ENCODE measurements at regions not wholly inside any gene's neighbourhood (a gene's known extent, or its start where the extent isn't known, plus 50 kb on each side); places are given as distances from the start of the nearest gene placed in this dataset.
A peak's percentile ranks its signal among the peaks of the same experiment; 100 is the strongest.
"Not testable (repeated sequence)": the region's sequence is repeated elsewhere in the genome, so short reads cannot be mapped to it uniquely, and the experiment has no call there.

- DNase-seq (ENCODE audit: low read depth in 1 of 2, low spot score in 1 of 2): no peak
Observed at GRCh38 chr10:62585211-62585775, 211.1 kb downstream of the ZNF365 start.

GRCh38 chr10:62587011-62587410 lies 212.8 kb downstream of the ZNF365 start:
- DNase-seq (ENCODE audit: low read depth in 1 of 2, low spot score in 1 of 2): no peak

DNA sequence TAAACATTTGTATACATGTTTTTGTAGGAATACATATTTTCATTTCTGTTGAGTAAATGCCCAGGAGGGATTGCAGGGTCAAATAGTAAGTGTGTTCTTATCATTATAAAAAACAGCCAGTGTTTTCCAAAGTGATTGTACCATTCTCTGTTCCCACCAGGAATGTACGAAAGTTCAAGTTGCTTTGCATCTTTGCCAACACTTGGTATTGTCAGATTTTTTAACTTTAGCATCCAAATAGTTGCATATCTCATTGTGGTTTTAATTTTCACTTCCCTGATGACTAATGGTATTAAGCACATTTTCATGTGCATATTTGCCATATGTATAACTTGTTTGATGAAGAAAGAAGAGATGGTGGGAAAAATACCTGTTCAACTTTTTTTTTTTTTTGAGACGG lies 213.9 kb downstream of the ZNF365 start:
- no peak for DNase-seq (ENCODE audit: low read depth in 1 of 2, low spot score in 1 of 2)

GRCh38 chr10:62589689-62590088 lies 214.8 kb upstream of the ADO start:
- DNase-seq (ENCODE audit: low read depth in 1 of 2, low spot score in 1 of 2): no peak

GRCh38 chr10:62590306-62590705 lies 214.2 kb upstream of the ADO start:
- DNase-seq (ENCODE audit: low read depth in 1 of 2, low spot score in 1 of 2): no peak

GRCh38 chr10:62594093-62594520 lies 210.4 kb upstream of the ADO start:
- DNase-seq (ENCODE audit: low read depth in 1 of 2, low spot score in 1 of 2): peak in 1 of 2 donors; percentile 29

- no peak for DNase-seq (ENCODE audit: low read depth in 1 of 2, low spot score in 1 of 2)
Observed at GRCh38 chr10:62597226-62597625, 207.3 kb upstream of the ADO start.

DNA sequence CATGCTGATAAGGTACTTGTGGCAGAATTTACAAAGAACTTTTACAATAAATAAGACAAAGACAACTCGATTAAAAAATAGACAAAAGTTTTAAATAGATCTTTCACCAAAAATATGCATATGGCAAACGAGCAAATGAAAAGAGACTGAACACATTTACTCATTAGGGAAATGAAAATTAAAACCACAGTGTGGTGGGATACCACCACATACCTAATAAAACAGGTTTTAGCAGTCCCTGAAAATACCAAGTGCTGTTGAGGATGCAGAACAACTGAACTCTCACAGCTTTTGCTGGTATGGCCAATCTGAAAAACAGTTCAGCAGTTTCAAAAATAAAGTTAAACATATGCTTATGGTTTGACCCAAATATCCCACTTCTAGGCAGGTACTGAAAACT lies 205.4 kb upstream of the ADO start:
- no peak for DNase-seq (ENCODE audit: low read depth in 1 of 2, low spot score in 1 of 2)

- not testable (repeated sequence) for DNase-seq (ENCODE audit: low read depth in 1 of 2, low spot score in 1 of 2)
Observed at GRCh38 chr10:62606551-62606950, 198.0 kb upstream of the ADO start.

GRCh38 chr10:62608189-62608875 lies 196.2 kb upstream of the ADO start:
- DNase-seq (ENCODE audit: low read depth in 1 of 2, low spot score in 1 of 2): not testable (repeated sequence)

- DNase-seq (ENCODE audit: low read depth in 1 of 2, low spot score in 1 of 2): peak; percentile 38 to 64
Observed at GRCh38 chr10:62610649-62611229, 193.8 kb upstream of the ADO start.

GRCh38 chr10:62613424-62613823 lies 191.1 kb upstream of the ADO start:
- no peak for DNase-seq (ENCODE audit: low read depth in 1 of 2, low spot score in 1 of 2)

- DNase-seq (ENCODE audit: low read depth in 1 of 2, low spot score in 1 of 2): no peak
Observed at GRCh38 chr10:62613859-62614258, 190.7 kb upstream of the ADO start.

DNA sequence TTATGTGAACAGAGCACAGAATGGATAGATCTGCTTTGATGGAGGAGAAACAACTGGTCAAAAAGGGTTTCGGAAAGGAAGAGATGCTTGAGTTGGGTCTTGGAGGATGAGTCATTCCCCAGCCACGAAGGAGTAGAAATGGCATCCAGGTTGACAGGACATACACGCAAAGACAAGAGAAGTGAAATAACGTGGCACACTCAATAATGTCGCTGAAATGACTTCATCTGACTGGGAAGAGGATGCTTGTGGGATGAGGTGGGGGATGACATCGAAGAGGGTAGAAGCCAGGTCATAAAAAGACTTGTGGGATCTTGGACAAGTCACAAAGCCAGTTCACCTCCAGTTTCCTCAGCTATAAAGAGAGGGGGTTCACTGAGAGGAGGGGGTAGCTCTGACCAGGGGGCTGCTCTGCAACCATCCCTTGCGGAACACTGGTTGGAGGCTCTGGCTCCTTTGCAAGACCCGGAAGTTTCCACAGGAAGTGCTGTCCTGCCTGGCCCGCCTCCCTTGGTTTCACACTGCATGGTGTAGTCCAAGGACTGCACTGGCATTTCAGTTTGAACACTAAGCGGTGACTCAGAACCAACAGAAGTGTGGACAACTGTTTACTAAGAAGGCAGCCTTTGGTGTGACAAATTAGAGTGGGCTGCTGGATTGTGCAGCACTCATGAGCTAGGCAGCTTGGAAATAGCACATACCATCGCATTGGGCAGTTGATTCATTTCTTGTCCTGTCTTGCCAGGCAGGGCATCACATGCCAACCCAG lies 189.9 kb upstream of the ADO start:
- no peak for DNase-seq (ENCODE audit: low read depth in 1 of 2, low spot score in 1 of 2)

- no peak for DNase-seq (ENCODE audit: low read depth in 1 of 2, low spot score in 1 of 2)
Observed at GRCh38 chr10:62616885-62617590, 187.5 kb upstream of the ADO start.

- no peak for DNase-seq (ENCODE audit: low read depth in 1 of 2, low spot score in 1 of 2)
Observed at GRCh38 chr10:62617652-62618051, 186.9 kb upstream of the ADO start.

DNA sequence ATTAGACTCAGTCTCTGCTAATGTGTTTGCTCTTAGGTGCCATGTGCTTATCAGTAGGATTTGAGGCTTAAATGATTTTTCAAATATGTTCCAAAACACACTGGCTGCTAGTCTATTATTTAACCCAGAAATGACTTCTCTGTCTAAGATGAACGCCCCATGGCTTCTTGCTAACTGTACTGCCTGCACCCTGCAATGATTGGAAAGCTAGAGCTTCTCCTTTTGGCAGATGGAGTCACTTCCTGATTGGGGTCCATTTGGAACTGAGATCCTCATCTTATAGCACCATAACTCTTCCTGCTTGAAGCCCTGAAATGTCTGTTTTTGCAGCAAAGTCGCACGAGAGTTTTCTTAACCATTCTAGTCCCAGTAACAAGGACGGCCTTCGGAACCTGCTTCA lies 186.5 kb upstream of the ADO start:
- DNase-seq (ENCODE audit: low read depth in 1 of 2, low spot score in 1 of 2): no peak

GRCh38 chr10:62618576-62619412 lies 185.7 kb upstream of the ADO start:
- no peak for DNase-seq (ENCODE audit: low read depth in 1 of 2, low spot score in 1 of 2)

DNA sequence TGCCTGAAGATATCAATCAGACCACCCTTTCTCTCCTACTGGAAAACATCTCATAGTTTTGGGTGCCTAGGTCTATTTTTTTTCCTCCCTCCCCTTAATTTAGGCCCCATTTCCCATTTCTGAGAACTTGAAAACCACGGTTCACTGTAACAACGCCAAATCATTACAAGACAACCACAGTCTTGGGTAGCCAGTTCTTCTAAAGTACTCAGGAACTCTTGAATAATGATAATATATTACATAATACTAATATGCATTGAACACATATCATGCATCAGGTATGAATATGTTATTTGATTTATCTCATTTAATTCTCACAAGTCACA lies 185.1 kb upstream of the ADO start:
- no peak for DNase-seq (ENCODE audit: low read depth in 1 of 2, low spot score in 1 of 2)

DNA sequence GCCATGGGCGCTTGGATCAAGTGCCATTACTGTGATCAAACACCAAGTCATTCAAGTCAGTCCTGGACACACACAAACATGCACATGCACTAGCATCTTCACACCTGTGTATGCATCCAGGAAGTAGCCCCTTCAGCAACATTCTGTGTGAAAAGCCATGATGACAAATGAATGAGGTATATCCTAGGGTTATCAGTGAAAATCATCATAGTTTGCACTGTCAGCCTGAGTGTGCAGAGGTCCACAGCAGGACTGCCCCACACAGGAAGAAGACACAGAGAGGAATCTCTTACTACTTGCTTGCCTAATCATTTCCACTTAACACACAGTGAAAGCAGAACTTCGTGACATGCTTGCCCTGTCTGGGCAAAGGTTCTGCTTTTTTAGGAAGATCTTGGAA lies 184.0 kb upstream of the ADO start:
- no peak for DNase-seq (ENCODE audit: low read depth in 1 of 2, low spot score in 1 of 2)

DNA sequence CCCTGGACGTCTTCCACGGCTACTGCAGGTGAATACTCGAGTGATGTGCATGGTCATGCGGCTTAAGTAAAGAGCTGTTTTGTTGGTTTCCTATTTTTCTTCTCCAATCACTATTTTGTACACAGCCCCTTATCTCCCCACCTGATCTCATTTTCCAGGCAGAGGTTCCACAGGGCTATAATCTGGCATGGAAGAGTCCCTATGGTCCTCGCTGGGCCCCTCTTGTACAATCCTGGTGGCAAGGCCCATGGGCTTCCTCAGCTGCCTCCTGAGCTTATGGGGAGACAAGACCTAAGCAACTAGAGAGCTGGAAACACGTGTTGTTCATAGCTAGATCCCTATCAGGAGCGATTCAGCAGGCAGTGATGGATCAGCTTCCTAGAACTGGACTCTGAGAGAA lies 181.3 kb upstream of the ADO start:
- no peak for DNase-seq (ENCODE audit: low read depth in 1 of 2, low spot score in 1 of 2)

Measured in stimulated activated CD4-positive, alpha-beta T cell treated with anti-CD3 and anti-CD28 coated beads, Interleukin-15, amount 100 ng/mL, for 1 hour (primary cell).